ENCODE measurements at regions not wholly inside any gene's neighbourhood (a gene's known extent, or its start where the extent isn't known, plus 50 kb on each side); places are given as distances from the start of the nearest gene placed in this dataset.
"Not testable (repeated sequence)": the region's sequence is repeated elsewhere in the genome, so short reads cannot be mapped to it uniquely, and the experiment has no call there.

DNA sequence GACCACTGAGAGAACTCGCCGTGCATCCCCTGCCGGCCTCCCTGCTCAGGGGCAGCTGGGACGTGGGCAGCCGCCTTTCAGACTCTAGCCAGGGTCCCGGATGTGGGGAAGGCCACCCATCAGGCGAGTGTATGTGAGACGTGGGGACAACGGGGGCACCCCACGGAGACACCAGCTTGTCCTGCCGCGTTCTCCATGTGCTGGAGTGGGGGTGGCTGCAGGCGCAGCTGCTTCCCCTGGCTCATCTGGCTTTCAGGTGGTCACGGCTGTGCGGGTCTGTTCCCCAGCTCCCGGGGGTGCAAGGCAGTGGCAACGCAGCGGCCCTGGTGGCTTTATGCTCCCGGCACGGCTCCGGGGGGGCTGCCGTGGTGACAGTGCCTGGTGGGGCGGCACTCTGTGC, 4427.5 kb upstream of the TPTE start:
- DNase-seq (ENCODE audit: low read depth): not testable (repeated sequence)

DNA sequence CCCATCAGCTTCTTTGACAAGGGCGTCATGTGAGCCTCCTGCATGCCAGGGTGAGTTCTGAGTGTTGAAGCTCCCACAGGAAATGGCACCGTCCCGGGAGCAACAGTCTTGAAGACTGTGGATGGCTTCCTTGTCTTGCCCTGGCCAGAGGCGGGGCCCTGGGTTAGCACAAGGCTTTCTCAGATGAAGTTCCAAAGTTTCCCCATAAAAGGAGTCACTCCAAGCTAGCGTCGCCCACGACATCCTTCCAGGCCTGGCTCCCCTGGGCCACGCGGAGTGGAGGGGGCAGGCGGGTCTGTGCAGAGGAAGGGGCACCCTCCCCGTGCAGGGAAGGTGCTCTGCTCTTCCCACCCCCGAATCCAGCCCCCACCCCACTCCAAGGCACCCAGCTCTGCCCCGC, 4426.1 kb upstream of the TPTE start:
- DNase-seq (ENCODE audit: low read depth): not testable (repeated sequence)

DNA sequence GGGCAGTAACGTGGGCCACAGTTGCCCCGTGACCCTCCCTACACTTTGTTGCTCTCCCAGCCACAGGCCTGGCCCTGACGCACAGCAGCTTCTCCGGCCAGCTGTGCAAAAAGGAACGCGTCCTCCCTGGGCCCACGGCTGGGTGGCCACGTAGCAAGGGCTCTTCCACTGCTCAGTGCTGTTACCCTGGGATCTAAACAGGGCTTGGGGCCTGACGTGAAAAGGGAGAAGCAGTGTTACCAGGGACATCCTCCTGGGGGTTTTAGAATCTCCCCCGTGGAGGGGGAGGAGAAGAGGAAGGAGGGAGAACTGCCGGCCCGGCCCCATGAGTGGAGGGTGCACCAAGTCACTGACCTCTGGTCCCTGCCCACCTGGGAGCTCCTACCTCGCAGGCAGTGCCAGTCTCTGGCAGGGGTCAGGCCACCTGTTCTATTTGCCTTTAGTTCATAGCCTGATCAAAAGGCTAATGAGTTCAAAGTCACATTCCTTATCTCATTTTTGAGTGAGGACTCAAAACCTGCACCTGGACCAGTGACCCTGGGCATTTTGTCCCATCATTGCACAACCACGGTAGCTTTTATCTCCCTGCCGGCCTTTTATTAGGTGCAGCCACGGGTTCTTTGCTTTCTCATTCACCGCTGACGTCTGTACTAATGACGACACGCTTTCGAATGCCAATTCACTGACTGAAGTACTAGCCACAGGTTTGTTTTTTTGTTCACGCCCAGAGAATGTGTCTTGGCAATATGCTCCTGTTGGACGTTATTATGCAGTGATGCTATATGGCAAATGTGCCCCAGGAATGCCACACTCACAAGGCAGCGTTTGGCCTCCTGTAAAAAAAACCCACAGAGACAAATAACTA, 4424.6 kb upstream of the TPTE start:
- not testable (repeated sequence) for DNase-seq (ENCODE audit: low read depth)

DNA sequence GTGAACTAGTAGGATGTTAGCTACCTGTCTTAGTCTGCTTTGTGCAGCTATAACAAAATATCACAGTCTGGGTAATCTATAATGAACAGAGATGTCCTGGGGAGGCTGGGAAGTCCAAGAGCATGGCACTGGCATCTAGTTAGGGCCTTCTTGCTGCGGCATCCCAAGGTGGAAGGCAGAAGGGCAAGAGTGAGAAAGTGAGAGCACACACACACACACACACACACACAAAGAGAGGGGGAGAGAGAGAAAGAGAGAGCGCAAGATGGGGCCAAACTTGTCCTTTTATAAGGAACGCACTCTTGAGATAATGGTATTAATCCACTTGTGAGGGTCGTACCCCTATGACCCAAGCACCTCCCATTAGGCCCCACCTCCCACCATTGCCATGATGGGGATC, 4423.6 kb upstream of the TPTE start:
- not testable (repeated sequence) for DNase-seq (ENCODE audit: low read depth)

DNA sequence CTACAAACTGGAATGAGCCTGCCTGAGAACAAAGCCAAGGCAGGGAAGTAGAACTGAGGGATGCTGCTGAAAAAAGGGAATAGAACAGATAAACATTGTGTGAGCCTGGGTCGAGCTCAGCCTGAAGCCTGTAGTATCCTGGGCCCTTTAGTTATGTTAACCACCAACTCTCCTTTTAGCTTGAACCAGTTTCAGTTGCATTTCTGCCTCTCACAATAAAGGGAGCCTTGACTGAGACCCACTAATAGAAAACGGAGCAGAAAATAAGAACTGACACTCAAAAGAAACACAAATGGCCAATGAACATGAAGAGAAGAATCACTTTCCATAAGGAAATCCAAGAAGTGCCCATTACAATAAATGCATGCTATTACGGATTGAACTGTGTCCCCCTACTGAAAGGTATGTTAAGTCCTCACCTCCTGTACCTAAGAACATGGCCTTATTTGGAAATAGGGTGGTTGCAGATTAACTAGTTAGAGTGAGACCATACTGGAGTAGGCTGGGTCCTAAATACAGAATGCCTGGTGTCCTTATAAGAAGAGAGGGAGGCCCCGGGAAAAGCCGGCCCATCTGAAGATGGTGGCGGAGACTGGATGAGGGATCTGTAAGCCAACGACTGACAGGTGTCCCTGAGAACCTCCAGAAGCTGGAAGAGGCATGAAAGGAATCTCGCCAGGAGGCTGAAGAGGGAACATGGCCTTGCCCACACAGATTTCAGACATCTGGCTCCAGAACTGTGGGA, 4423.0 kb upstream of the TPTE start:
- DNase-seq (ENCODE audit: low read depth): not testable (repeated sequence)

DNA sequence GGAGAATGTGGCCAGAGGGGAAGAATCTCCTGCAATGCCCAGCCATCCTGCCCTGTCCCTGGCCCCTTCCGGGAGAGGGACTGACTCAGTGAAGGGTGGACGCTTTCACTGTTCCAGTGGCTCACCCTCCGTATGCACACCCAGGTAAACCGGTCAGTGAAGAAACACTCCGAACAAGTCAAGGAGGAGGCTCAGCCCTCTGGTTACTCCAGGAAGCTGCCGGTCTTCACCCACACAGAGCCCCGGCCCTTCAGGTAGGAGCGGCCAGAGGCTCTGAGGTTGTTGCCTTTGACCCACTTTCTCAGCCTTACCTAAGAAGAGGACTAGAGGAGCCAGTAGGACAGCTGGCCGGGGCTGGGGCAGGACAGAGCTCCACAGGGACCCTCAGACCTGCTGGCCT, 4419.8 kb upstream of the TPTE start:
- not testable (repeated sequence) for DNase-seq (ENCODE audit: low read depth)

DNA sequence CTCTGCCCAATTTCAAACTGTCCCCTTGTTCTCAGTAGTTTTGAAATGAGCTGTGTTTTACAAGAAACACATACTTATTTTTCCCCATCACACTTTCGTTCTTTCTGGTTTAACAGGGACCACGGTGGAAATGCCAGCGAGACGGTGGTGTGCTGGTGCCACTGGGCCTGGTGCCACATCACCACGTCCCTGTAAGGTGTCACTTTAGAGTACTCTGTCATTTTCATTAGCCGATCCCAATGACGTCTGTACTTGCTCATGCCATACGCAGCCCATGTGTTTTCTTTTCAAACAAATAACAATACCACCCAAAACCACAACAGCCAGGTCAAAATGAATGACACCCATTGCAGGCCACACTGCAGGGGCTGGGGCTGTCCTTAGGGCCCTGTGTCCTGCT, 4416.8 kb upstream of the TPTE start:
- DNase-seq (ENCODE audit: low read depth): not testable (repeated sequence)

DNA sequence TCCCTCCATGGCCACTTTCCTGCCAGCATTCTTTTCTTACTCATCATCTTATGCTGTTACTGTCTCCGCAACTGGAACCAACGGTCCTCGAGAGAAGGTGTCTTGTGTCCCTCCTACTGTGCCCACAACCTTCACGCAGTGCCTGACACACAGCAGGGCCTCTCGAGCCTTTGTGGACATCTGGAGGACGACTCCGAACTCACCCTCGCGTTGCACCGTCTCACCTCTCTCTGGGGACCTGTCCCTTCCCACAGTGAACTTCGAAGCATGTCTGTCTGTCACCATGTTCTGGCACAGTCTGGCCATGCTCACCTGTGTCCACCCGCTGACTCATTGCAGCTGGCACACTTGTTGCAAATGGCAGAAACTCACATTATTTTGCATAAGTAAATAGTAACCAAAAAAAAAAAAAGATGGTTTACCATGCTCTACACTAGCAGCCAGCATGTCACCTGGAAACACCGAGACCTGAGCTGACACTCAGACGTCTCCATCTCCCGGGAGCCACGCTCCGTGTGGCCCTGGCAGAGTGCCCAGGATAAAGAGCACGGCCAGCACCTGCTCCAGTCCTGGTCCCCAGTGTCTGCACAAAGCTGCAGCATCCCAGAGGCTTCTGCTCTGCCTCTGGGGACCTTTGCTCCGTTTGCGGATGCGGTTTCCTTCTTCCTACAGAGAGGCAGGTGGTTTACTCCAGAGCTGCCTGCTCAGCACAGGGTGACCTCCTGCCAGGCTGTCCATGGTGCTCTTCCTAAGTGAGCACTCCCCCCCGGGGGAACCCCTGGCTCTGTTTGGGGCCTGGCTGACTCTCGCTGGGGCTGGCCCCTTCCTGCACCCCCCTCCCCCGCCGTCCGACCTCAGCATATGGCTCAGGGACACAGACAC, 4414.5 kb upstream of the TPTE start:
- DNase-seq (ENCODE audit: low read depth): not testable (repeated sequence)

DNA sequence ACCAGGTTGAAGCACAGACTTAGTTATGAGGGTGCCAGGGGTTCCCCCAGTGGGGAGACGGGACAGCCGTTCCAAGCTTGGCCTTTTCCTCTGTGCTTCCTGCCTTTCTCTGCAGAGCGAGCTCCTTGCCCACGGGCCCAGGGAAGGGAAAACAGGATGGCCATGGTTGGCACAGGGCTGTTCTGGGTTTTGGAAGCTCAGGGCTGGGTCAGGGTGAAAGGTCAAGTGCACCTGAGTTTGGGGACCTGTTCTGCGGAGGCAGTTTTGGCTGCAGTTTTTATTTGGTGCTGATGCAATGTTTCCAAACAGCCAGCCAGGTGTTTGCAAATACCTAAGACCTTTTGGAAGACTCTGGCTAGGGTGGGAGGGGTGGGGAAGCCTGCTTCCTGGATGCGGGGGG, 4412.5 kb upstream of the TPTE start:
- not testable (repeated sequence) for DNase-seq (ENCODE audit: low read depth)

DNA sequence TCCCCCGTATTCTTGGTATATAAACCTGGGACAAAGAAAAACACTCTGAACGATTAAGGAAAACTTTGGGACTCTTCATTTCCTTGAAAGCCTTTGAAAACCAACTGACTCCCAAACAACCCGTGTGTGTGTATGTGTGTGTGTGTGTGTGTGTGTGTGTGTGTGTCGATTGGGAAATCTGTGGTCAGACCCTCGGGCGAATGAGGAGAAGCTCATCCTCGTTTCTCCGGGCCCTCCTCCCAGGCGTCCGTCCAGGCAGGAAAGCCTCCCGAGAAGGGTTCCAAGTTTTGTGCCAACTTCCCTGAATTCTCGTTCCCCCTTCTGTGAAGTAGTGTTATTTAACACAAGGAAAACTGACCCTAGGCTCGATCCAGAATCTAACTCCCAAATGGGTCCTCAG, 4411.6 kb upstream of the TPTE start:
- DNase-seq (ENCODE audit: low read depth): not testable (repeated sequence)

DNA sequence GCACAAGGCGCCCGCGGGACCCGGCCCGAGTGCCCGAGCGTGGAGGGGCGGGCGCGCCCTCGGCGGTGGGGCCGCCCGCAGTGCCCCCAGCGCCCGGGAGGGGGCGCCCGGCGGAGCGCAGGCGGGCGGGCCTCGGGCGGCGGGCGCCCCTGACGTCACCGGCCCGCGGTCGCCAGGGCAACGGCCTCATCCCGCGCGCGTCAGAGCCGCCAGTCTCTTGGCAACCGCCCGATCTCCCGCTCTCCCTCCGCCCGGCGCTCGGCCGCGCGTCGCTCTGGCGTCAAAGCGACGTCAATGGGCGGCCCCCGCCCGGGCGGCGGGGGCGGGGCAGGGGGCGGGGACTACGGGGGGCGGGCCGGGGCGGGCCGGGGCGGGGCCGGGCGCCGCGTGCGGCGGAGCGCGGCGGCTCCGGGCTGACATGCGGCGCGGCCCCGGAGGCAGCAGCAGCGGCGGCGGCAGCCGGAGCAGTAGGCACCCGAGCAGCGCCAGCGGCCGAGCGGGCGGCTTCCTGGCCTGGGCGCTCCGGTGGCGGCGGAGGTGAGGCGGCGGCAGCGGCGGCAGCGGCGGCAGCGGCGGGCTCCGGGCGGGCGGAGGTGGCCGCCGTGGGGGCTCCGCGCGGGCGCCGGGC, 4410.6 kb upstream of the TPTE start:
- not testable (repeated sequence) for DNase-seq (ENCODE audit: low read depth)

DNA sequence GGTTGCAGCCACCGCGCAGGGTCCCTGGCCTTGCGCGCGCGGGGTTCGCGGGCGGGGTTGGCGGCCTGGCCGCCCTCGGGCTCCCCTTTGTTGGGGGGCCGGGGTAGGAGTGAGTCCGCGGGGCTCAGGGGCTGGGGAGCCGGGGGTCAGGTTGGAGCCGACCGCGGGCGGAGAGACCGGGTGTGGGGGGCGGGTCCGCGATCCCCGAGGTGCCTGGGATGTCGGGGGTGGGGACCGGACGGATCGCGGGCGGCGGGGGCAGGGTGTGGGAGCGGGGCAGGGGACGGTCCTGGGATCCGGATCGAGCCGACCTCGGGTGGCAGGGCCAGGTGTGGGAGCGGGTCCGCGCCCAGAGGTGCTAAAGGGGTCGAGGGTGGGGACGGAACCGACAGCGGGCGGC, 4410.0 kb upstream of the TPTE start:
- peak; percentile 4 for DNase-seq (ENCODE audit: low read depth)

DNA sequence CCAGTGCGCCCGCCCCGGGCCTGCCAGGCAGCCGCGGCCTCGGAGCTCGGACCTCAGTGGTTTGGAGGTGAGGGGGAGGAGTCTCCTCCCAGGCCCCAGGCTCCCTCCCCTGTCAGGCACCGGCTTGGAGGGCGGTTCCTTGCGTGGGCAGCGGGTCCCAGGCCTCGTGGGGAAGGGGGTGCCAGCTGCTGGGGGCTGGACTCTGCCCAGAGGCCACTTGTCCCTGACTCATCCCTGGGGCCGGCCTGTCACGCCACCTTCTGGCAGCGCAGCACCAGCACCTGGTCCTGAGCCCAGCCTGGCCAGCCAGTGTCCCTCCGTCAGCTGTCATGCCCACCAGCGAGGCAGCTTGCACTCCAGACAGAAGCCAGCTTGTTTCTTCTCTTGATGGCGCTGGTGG, 4403.0 kb upstream of the TPTE start:
- DNase-seq (ENCODE audit: low read depth): not testable (repeated sequence)

DNA sequence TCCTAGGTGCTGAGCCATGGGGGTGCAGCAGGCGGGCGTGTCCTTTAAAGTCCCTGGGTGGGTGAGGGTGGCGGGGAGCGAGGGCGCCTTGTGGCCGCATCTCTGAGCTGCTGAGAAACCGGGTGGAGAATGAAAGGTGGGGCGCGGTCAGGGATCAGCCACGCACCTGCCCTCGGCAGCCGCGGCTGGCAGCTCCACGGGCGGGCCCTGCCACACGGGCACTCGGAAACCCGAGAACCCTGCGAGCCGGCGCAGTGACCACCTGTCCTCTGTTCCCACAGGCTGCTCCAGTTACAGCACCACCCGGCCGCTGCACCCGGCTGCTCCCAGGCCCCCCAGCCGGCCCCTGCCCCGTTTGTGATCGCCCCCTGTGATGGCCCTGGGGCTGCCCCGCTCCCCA, 4400.5 kb upstream of the TPTE start:
- not testable (repeated sequence) for DNase-seq (ENCODE audit: low read depth)

DNA sequence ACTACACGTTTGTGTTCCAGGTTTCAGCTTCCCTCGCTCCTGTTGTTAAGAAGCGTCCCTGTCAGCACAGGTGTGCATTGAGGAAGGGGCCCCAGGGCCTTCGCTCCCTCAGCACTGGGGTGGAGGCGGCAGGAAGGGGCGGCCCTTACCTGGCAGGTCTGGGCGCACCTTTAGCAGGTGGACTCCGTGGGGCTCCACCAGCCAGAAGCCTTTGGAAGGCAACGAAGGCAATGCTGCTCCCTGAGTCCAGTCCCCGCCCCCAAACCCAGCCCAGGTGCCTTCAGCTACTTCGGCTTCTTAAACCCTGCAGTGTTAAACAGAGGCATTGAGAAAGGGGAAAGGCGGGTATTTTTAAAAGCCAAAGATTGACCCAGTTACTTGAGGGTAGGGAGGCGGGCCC, 4398.8 kb upstream of the TPTE start:
- not testable (repeated sequence) for DNase-seq (ENCODE audit: low read depth)

DNA sequence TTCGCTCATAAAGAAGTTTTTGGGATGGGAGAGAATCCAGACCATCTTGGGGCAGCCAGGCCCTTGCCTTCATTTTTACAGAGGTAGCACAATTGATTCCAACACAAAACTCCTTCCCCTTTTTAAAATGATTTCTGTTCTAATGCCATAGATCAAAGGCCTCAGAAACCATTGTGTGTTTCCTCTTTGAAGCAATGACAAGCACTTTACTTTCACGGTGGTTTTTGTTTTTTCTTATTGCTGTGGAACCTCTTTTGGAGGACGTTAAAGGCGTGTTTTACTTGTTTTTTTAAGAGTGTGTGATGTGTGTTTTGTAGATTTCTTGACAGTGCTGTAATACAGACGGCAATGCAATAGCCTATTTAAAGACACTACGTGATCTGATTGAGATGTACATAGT, 4398.2 kb upstream of the TPTE start:
- DNase-seq (ENCODE audit: low read depth): not testable (repeated sequence)

DNA sequence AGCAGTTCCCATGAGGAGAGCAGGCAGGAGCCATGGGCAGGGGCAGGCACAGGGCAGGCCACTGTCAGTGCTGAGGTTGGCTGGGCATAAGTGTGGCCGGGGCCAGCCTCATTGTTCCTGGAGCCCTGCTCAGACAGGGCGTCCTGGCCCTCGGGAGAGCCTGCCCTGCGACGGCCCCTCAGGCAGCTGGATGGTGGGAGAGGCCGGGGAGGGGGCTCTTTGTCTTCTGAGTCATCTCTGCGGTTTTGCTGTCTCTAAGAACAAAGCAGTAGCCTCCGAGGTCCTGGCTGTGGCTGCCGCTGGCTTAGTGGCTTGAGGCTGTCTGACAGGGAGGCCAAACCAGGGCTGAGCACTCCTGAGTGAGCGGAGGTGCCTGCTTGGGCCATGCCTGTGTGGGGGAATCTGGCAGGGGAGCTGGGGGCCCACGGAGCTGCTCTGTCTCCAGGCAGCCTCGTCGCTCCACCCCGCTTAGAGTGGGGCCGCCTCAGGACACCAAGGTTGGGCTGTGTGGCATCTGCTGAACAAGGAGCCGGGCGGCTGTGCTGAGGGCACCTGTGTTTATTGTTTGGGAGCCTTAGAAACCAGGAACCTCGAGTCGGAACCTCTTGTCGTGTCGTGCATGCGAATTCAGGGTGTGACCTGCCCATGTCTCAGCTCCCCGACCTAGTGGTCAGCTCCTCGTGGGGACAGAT, 4395.7 kb upstream of the TPTE start:
- not testable (repeated sequence) for DNase-seq (ENCODE audit: low read depth)

DNA sequence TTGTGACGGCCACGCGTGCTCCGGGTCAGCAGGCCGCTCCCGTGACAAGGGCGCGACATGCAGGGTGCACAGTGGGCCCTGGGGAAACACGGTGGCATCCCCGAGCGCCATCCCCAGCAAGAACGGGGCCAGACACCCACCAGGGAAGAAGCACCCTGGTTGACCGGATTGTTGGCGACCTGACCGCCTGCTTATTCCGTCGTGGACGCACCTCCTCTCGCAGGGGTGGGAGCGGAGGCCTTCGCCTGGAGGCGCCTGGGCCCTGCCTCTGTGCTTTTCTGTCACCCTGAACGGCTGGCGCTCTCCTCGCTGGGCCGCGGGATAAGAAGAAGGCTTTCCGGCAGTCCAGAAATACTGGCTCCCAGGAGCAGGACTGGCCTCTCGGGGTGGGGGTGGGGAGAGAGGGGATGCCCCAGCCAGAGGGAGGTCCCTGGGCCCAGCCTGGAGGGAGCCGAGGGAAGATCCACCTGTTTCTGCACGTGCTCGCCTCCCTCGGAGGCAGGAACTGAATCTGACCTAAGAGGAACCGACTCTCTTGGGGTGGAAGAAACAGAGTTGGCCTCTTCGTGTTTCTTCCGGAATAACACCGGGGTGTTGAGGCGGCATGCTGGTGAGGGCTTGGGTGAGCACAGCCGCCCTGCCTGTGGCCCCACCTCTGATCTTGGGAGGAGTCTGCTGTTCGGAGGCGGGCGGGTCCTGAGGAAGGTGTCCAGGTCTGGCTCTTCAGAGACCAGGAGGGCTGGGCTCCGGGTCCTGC, 4394.2 kb upstream of the TPTE start:
- DNase-seq (ENCODE audit: low read depth): not testable (repeated sequence)

DNA sequence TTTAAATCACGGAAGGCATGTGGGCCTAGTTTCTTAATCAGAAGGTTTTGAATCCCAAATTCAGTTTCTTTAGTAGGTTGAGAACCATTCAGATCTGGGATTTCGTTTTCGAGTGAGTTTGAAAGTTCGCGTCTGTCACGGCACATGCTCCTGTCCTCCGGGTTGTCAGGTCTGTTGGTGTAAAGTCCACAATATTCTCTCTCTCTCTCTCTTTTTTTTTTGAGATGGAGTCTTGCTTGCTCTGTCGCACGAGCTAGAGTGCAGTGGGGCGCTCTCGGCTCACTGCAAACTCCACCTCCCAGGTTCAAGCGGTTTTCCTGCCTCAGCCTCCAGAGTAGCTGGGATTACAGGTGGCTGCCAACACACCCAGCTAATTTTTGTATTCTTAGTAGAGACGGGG, 4390.6 kb upstream of the TPTE start:
- DNase-seq (ENCODE audit: low read depth): not testable (repeated sequence)

DNA sequence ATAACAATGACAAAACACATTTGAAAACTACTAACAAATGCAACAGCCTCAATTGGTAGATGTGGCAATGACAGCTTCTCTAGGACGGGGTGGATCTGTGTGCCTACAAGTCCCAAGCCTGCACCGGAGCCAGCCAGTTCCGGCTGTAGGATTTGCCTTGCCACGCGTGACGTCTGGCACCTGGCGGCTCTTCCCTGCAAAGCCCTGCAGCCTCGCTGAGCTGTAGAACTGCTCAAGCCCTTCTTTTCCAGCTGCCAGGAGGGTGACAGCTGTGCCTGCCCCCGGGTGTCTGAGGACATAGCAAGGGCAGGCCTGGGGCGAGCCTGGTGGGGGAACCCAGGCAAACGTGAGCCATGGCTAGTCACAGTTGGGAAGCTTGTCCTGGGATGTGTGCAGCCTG, 4388.0 kb upstream of the TPTE start:
- not testable (repeated sequence) for DNase-seq (ENCODE audit: low read depth)

Data from stimulated activated CD8-positive, alpha-beta memory T cell treated with anti-CD3 and anti-CD28 coated beads, Interleukin-4, amount 100 ng/mL, for 24 hours (primary cell).